GM12891 (cell line): ENCODE measurements at regions not wholly inside any gene's neighbourhood (a gene's known extent, or its start where the extent isn't known, plus 50 kb on each side); places are given as distances from the start of the nearest gene placed in this dataset.

Source experiments
- PAX5 ChIP-seq: IDR thresholded peaks from 2 replicates; pipeline ENCODE4 v1.6.1; 2011; ENCODE audit warnings: low read length, moderate library complexity, mild to moderate bottlenecking; ENCODE audit not compliant: insufficient read depth, severe bottlenecking
- POLR2A ChIP-seq: IDR thresholded peaks from 2 replicates; pipeline ENCODE4 v1.6.1; 2011; ENCODE audit warnings: low read depth, low read length, control low read depth
- POLR2AphosphoS5 ChIP-seq: IDR thresholded peaks from 2 replicates; pipeline ENCODE4 v1.6.1; 2011; ENCODE audit warnings: low read depth, low read length, control low read depth
- POU2F2 ChIP-seq: IDR thresholded peaks from 2 replicates; pipeline ENCODE4 v1.6.1; 2011; ENCODE audit warnings: low read depth, mild to moderate bottlenecking, control low read depth, low read length, moderate library complexity
- SPI1 ChIP-seq: IDR thresholded peaks from 2 replicates; pipeline ENCODE4 v1.6.1; 2011; ENCODE audit warnings: low read depth, low read length, control low read depth
- TAF1 ChIP-seq: IDR thresholded peaks from 2 replicates; pipeline ENCODE4 v1.6.1; 2011; ENCODE audit warnings: low read depth, low read length, control low read depth

- TF ChIP-seq PAX5 (no peak), POLR2A (no peak), POLR2AphosphoS5 (no peak), TAF1 (no peak), SPI1 (no peak), POU2F2 (no peak)
Measured at GRCh38 chr4:38462367-38463055, 201.5 kb upstream of the KLF3 start.
